B cell (primary cell): ENCODE measurements at regions not wholly inside any gene's neighbourhood (a gene's known extent, or its start where the extent isn't known, plus 50 kb on each side); places are given as distances from the start of the nearest gene placed in this dataset.

Experiments
- ATAC-seq: fragments of 200-7000 bp; cut with Tn5 transposase; one replicate; pipeline ENCODE4 v1.10.0; 2021; ENCODE audit warnings: low read depth, mild to moderate bottlenecking, moderate number of reproducible peaks, moderate library complexity
- CTCF ChIA-PET: fragments of 350-600 bp; sonication (Branson Sonifier 250); formaldehyde crosslinking; loops from one replicate; lab custom pipeline; 2021; ENCODE audit warnings: antibody characterized with exemption, inconsistent platforms; lab: Charles Lee
- POLR2A ChIA-PET: fragments of 350-600 bp; sonication (Branson Sonifier 250); formaldehyde crosslinking; loops from one replicate; lab custom pipeline; 2021; ENCODE audit warnings: antibody characterized with exemption; lab: Charles Lee
- DNase-seq: peaks from one replicate; pipeline ENCODE4 v3.0.0; 2013
- H2AFZ ChIP-seq: 2 replicates; pipeline ENCODE4 v1.6.1; 2012; ENCODE audit warnings: mild to moderate bottlenecking, low read depth, low read length; ENCODE audit not compliant: insufficient read depth, poor library complexity, severe bottlenecking
- H3K27ac ChIP-seq, 2 donors: 1 replicate in 1 of 2; 2 replicates in 1 of 2; pipeline ENCODE4 v1.5.1; 2012 to 2013; ENCODE audit warnings: low read length in 2 of 2, mild to moderate bottlenecking in 2 of 2, moderate library complexity in 1 of 2
- H3K27me3 ChIP-seq, 4 experiments: fragments of 200-600 bp in 1 of 4; sonication (generic) in 1 of 4; replicated peaks in 1 of 4; 1 replicate in 2 of 4; 2 replicates in 2 of 4; pipeline versions ENCODE4 v1.6.1 to v1.7.0; 2013 to 2016; ENCODE audit warnings: low read length in 3 of 4, mild to moderate bottlenecking in 2 of 4, mixed read lengths in 1 of 4, moderate library complexity in 1 of 4; ENCODE audit not compliant: insufficient read depth in 4 of 4, control insufficient read depth in 3 of 4; ENCODE audit errors: control extremely low read depth in 1 of 4
- H3K36me3 ChIP-seq, 2 experiments: replicated peaks in 1 of 2; 1 replicate in 1 of 2; 2 replicates in 1 of 2; pipeline versions ENCODE4 v1.6.1 to v1.7.1; 2013; ENCODE audit warnings: low read length in 1 of 2; ENCODE audit not compliant: insufficient read depth in 2 of 2, control insufficient read depth in 1 of 2; ENCODE audit errors: control extremely low read depth in 1 of 2, extremely low read depth in 1 of 2
- H3K4me1 ChIP-seq, 2 donors: fragments of 200-600 bp in 1 of 2; sonication (generic) in 1 of 2; 1 replicate in 1 of 2; 2 replicates in 1 of 2; pipeline versions ENCODE4 v1.5.1 to v1.6.1; 2013 to 2017; ENCODE audit warnings: low read length in 2 of 2; ENCODE audit not compliant: control insufficient read depth in 2 of 2, insufficient read depth in 2 of 2
- H3K4me2 ChIP-seq: replicated peaks from 2 replicates; pipeline ENCODE3; 2012; ENCODE audit warnings: mild to moderate bottlenecking, low read depth, low read length; ENCODE audit not compliant: poor library complexity, severe bottlenecking
- H3K4me3 ChIP-seq, 5 experiments: fragments of 200-600 bp in 1 of 5; sonication (generic) in 1 of 5; 1 replicate in 3 of 5; 2 replicates in 2 of 5; pipeline versions ENCODE4 v1.5.1 to v1.7.0; 2011 to 2016; ENCODE audit warnings: low read length in 4 of 5, mild to moderate bottlenecking in 4 of 5, low read depth in 2 of 5, control low read depth in 1 of 5, moderate library complexity in 1 of 5; ENCODE audit not compliant: insufficient read depth in 1 of 5; ENCODE audit errors: control extremely low read depth in 1 of 5, extremely low read depth in 1 of 5
- H3K79me2 ChIP-seq: fragments of 200-600 bp; sonication (generic); one replicate; pipeline ENCODE4 v1.6.0; 2016; ENCODE audit warnings: low read length; ENCODE audit not compliant: control insufficient read depth, insufficient read depth
- H3K9ac ChIP-seq: fragments of 200-600 bp; sonication (generic); 2 replicates; pipeline ENCODE4 v1.6.1; 2017; ENCODE audit warnings: mild to moderate bottlenecking, low read length, moderate library complexity
- H3K9me3 ChIP-seq, 3 donors: one replicate each; pipeline versions ENCODE4 v1.6.1 to v1.7.1; 2013; ENCODE audit warnings: low read length in 2 of 3; ENCODE audit not compliant: control insufficient read depth in 2 of 3, insufficient read depth in 1 of 3; ENCODE audit errors: control extremely low read depth in 1 of 3
- H4K20me1 ChIP-seq: 2 replicates; pipeline ENCODE4 v1.6.0; 2012; ENCODE audit warnings: mild to moderate bottlenecking, low read length; ENCODE audit not compliant: insufficient read depth, control insufficient read depth, poor library complexity, severe bottlenecking
- H3K27ac Mint-ChIP-seq: one replicate; pipeline ENCODE4 v1.8.0; 2021; ENCODE audit warnings: mixed read lengths
- H3K27me3 Mint-ChIP-seq: one replicate; pipeline ENCODE4 v1.8.0; 2021; ENCODE audit warnings: mixed read lengths
- H3K4me1 Mint-ChIP-seq: one replicate; pipeline ENCODE4 v1.8.0; 2021; ENCODE audit warnings: mixed read lengths
- H3K4me3 Mint-ChIP-seq: one replicate; pipeline ENCODE4 v1.8.0; 2021; ENCODE audit warnings: mixed read lengths
- H3K9me3 Mint-ChIP-seq: one replicate; pipeline ENCODE4 v1.8.0; 2022; ENCODE audit warnings: mixed read lengths; ENCODE audit not compliant: insufficient read depth
- CTCF ChIP-seq: fragments of 200-600 bp; IDR thresholded peaks from one replicate; pipeline ENCODE4 v1.8.0; 2022; ENCODE audit warnings: antibody characterized with exemption, mild to moderate bottlenecking
- EZH2 ChIP-seq: IDR thresholded peaks from 2 replicates; pipeline ENCODE4 v1.6.1; 2012; ENCODE audit warnings: borderline replicate concordance, low read depth, mild to moderate bottlenecking, moderate library complexity, low read length; ENCODE audit not compliant: insufficient read depth, poor library complexity, severe bottlenecking
- WGBS: methylation state at CpG from one replicate; pipeline ENCODE4 v1.1.5; 2013; ENCODE audit warnings: missing lambda C conversion rate; ENCODE audit not compliant: insufficient coverage; 5-methylcytosine and 5-hydroxymethylcytosine counted together
- intact Hi-C: fragments of 100-400 bp; cut with micrococcal nuclease; formaldehyde crosslinking; loops from one replicate; pipeline ENCODE4 v1.10.0; 2022

- TF ChIP-seq CTCF: no peak
- TF ChIP-seq EZH2: no peak
- H3K4me1 ChIP-seq: no peaks in the 10 kb centered on the region
- POLR2A ChIA-PET: no interaction called here
- ATAC-seq (no peak), DNase-seq (no peak)
- CTCF ChIA-PET: interaction anchor here (1.1 kb wide), 1 partner anchor 14 kb away, joined by 4 read pairs; no protein-coding TSS in a partner anchor
- no peak overlapping the region for H3K27ac ChIP-seq
- H3K4me3 Mint-ChIP-seq: no peak overlapping the region
- no peak overlapping the region for H3K4me2 ChIP-seq
- no peak overlapping the region for H3K4me3 ChIP-seq
- no peak overlapping the region for H3K9ac ChIP-seq
- H2AFZ ChIP-seq: no peak overlapping the region
- H3K27me3 Mint-ChIP-seq: no peaks in the 10 kb centered on the region
- H3K79me2 ChIP-seq: no peaks in the 10 kb centered on the region
- H3K36me3 ChIP-seq: peaks cover 3 to 48% of the 10 kb centered on the region in 2 experiments
- H3K9me3 ChIP-seq: no peaks in the 10 kb centered on the region
- no peaks in the 10 kb centered on the region for H3K9me3 Mint-ChIP-seq
- no CpG with 5 or more reads among the region's 2 CpGs for WGBS
- H4K20me1 ChIP-seq: no peaks in the 10 kb centered on the region
- no peaks in the 10 kb centered on the region for H3K4me1 Mint-ChIP-seq
- intact Hi-C loops: no loop called here
- H3K27ac Mint-ChIP-seq: no peak overlapping the region
- H3K27me3 ChIP-seq: no peaks in the 10 kb centered on the region
Observed at GRCh38 chr13:73693215-73693614, 441.0 kb downstream of the KLF12 start.

- Histone ChIP-seq H4K20me1 (no peaks in the 10 kb centered on the region), H3K27me3 (no peaks in the 10 kb centered on the region), H3K4me3 (no peak overlapping the region), H3K79me2 (no peaks in the 10 kb centered on the region), H3K36me3 (peaks cover 3 to 45% of the 10 kb centered on the region in 2 experiments), H3K4me1 (no peaks in the 10 kb centered on the region), H3K9me3 (no peaks in the 10 kb centered on the region), H3K9ac (no peak overlapping the region), H3K4me2 (no peak overlapping the region), H2AFZ (no peak overlapping the region), H3K27ac (no peak overlapping the region)
- no peak for DNase-seq
- TF ChIP-seq CTCF: no peak
- TF ChIP-seq EZH2: no peak
- Mint-ChIP-seq H3K4me3 (no peak overlapping the region), H3K27me3 (no peaks in the 10 kb centered on the region), H3K9me3 (no peaks in the 10 kb centered on the region), H3K27ac (no peak overlapping the region), H3K4me1 (no peaks in the 10 kb centered on the region)
- POLR2A ChIA-PET: no interaction called here
- no CpG with 5 or more reads among the region's 4 CpGs for WGBS
- CTCF ChIA-PET: no interaction called here
- intact Hi-C loops: no loop called here
- no peak for ATAC-seq
Observed at GRCh38 chr13:73691891-73692290, 442.3 kb downstream of the KLF12 start.
